ENCODE measurements at regions not wholly inside any gene's neighbourhood (a gene's known extent, or its start where the extent isn't known, plus 50 kb on each side); places are given as distances from the start of the nearest gene placed in this dataset.
"Not testable (repeated sequence)": the region's sequence is repeated elsewhere in the genome, so short reads cannot be mapped to it uniquely, and the experiment has no call there.

DNA sequence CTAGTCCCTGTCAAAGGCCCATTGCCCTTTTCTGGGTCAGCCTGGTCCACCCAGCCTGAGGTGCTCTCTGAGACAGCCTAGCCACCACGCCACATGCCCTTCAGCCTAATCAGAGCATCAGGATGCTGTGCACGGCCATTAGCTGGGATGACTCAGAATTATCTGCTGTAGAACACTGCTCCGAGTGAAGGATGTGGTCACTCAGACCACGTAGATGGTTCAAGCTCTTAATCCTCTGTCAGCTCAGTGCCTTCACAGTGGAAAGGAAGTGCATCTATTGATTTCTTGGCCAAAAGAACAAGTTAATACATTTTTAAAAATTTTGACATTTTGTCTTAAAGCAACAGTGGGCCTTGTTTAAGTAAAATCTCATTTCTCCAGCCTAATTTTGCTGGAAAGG lies 557.6 kb downstream of the TUBA3C start:
- not testable (repeated sequence) for H4K20me1 ChIP-seq (replicated peaks; ENCODE audit: insufficient read depth); H3K27ac Mint-ChIP-seq; H3K4me3 Mint-ChIP-seq; H3K36me3 Mint-ChIP-seq (ENCODE audit: low read depth); H2AFZ ChIP-seq; H3K27ac ChIP-seq (ENCODE audit: low read depth); H3K79me2 ChIP-seq (replicated peaks; ENCODE audit: insufficient read depth); H3K36me3 ChIP-seq (ENCODE audit: insufficient read depth); H3K4me3 ChIP-seq; H3K4me2 ChIP-seq; H3K27me3 ChIP-seq (ENCODE audit: insufficient read depth); DNase-seq (ENCODE audit: low spot score); H3F3A ChIP-seq (replicated peaks; ENCODE audit: low read depth); H3K27me3 Mint-ChIP-seq (ENCODE audit: insufficient read depth, low read depth, poor library complexity); H3K4me1 ChIP-seq (ENCODE audit: insufficient read depth); ATAC-seq; H3K9me2 ChIP-seq (ENCODE audit: insufficient read depth); H3K4me1 Mint-ChIP-seq
- peaks cover 46% of the 10 kb centered on the region for H3K9me3 Mint-ChIP-seq

- H3K27ac ChIP-seq (ENCODE audit: low read depth); ATAC-seq; H3K36me3 Mint-ChIP-seq (ENCODE audit: low read depth); H3K27me3 ChIP-seq (ENCODE audit: insufficient read depth); H3K9me2 ChIP-seq (ENCODE audit: insufficient read depth); H3F3A ChIP-seq (replicated peaks; ENCODE audit: low read depth); DNase-seq (ENCODE audit: low spot score); H3K4me1 Mint-ChIP-seq; H3K4me3 Mint-ChIP-seq; H3K36me3 ChIP-seq (ENCODE audit: insufficient read depth); H3K4me3 ChIP-seq; H2AFZ ChIP-seq; H3K4me2 ChIP-seq; H3K4me1 ChIP-seq (ENCODE audit: insufficient read depth); H3K27me3 Mint-ChIP-seq (ENCODE audit: insufficient read depth, low read depth, poor library complexity); H4K20me1 ChIP-seq (replicated peaks; ENCODE audit: insufficient read depth); H3K27ac Mint-ChIP-seq; H3K79me2 ChIP-seq (replicated peaks; ENCODE audit: insufficient read depth): not testable (repeated sequence)
- peaks cover 40% of the 10 kb centered on the region for H3K9me3 Mint-ChIP-seq
Observed at GRCh38 chr13:18618442-18618841, 563.2 kb downstream of the TUBA3C start.

DNA sequence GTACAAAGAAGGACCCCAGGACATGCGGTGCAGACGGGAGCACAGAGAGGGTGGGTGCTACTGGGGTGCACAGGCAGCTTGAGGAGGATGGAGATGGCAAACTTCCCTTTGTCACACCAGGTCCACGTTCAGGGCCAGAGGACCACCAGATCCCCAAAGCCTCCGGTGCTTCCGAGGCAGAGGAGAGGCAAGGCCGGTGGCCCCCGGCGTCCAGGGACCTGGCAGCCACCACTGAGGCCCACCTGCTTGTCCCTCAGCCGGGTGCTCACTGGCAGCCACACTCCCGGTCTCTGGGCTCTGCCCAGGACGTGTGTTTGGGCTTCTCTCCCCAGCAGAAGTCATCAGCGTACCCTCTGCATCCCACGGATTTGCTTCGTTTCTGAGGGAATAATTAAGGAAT lies 571.1 kb downstream of the TUBA3C start:
- ATAC-seq, H2AFZ ChIP-seq, H3K4me1 Mint-ChIP-seq: not testable (repeated sequence)

GRCh38 chr13:18609371-18609770 lies 572.3 kb downstream of the TUBA3C start:
- not testable (repeated sequence) for H3K27ac Mint-ChIP-seq; H2AFZ ChIP-seq; H3K27me3 ChIP-seq (ENCODE audit: insufficient read depth); H3K4me2 ChIP-seq; H3K9me2 ChIP-seq (ENCODE audit: insufficient read depth); H3K79me2 ChIP-seq (replicated peaks; ENCODE audit: insufficient read depth); H3K36me3 ChIP-seq (ENCODE audit: insufficient read depth); H3K4me1 ChIP-seq (ENCODE audit: insufficient read depth); H3K4me3 Mint-ChIP-seq; ATAC-seq; H3F3A ChIP-seq (replicated peaks; ENCODE audit: low read depth); H3K4me3 ChIP-seq; DNase-seq (ENCODE audit: low spot score); H3K27ac ChIP-seq (ENCODE audit: low read depth); H4K20me1 ChIP-seq (replicated peaks; ENCODE audit: insufficient read depth); H3K27me3 Mint-ChIP-seq (ENCODE audit: insufficient read depth, low read depth, poor library complexity); H3K4me1 Mint-ChIP-seq
- peaks cover 39% of the 10 kb centered on the region for H3K9me3 Mint-ChIP-seq
- peaks cover 11% of the 10 kb centered on the region for H3K36me3 Mint-ChIP-seq (ENCODE audit: low read depth)

More for the DNA sequence above, 571.1 kb downstream of the TUBA3C start:
- DNase-seq (ENCODE audit: low spot score); H3K4me1 ChIP-seq (ENCODE audit: insufficient read depth); H3K27ac ChIP-seq (ENCODE audit: low read depth); H3K36me3 ChIP-seq (ENCODE audit: insufficient read depth); H3K79me2 ChIP-seq (replicated peaks; ENCODE audit: insufficient read depth); H3K9me2 ChIP-seq (ENCODE audit: insufficient read depth); H3K27me3 Mint-ChIP-seq (ENCODE audit: insufficient read depth, low read depth, poor library complexity); H3K4me3 ChIP-seq; H3K4me3 Mint-ChIP-seq; H3F3A ChIP-seq (replicated peaks; ENCODE audit: low read depth); H3K4me2 ChIP-seq; H3K27ac Mint-ChIP-seq; H3K27me3 ChIP-seq (ENCODE audit: insufficient read depth); H4K20me1 ChIP-seq (replicated peaks; ENCODE audit: insufficient read depth): not testable (repeated sequence)
- peaks cover 46% of the 10 kb centered on the region for H3K9me3 Mint-ChIP-seq
- H3K36me3 Mint-ChIP-seq (ENCODE audit: low read depth) = peaks cover 11% of the 10 kb centered on the region

GRCh38 chr13:18608851-18609250 lies 572.8 kb downstream of the TUBA3C start:
- H3K4me3 ChIP-seq; H3K27me3 Mint-ChIP-seq (ENCODE audit: insufficient read depth, low read depth, poor library complexity); H3K4me3 Mint-ChIP-seq; DNase-seq (ENCODE audit: low spot score); H3K4me1 Mint-ChIP-seq; H3K27me3 ChIP-seq (ENCODE audit: insufficient read depth); H3K36me3 ChIP-seq (ENCODE audit: insufficient read depth); H3K79me2 ChIP-seq (replicated peaks; ENCODE audit: insufficient read depth); H3K4me1 ChIP-seq (ENCODE audit: insufficient read depth); H3K4me2 ChIP-seq; H2AFZ ChIP-seq; H3K27ac Mint-ChIP-seq; H3K9me2 ChIP-seq (ENCODE audit: insufficient read depth); H3F3A ChIP-seq (replicated peaks; ENCODE audit: low read depth); ATAC-seq; H4K20me1 ChIP-seq (replicated peaks; ENCODE audit: insufficient read depth); H3K27ac ChIP-seq (ENCODE audit: low read depth): not testable (repeated sequence)
- H3K36me3 Mint-ChIP-seq (ENCODE audit: low read depth) = peaks cover 11% of the 10 kb centered on the region
- H3K9me3 Mint-ChIP-seq = peaks cover 39% of the 10 kb centered on the region

GRCh38 chr13:18600366-18600765 lies 581.3 kb downstream of the TUBA3C start:
- not testable (repeated sequence) for H3K4me1 Mint-ChIP-seq; H3K4me3 ChIP-seq; DNase-seq (ENCODE audit: low spot score); H4K20me1 ChIP-seq (replicated peaks; ENCODE audit: insufficient read depth); H3K9me2 ChIP-seq (ENCODE audit: insufficient read depth); H3F3A ChIP-seq (replicated peaks; ENCODE audit: low read depth); H3K27ac Mint-ChIP-seq; H3K27ac ChIP-seq (ENCODE audit: low read depth); H3K4me3 Mint-ChIP-seq; H3K36me3 ChIP-seq (ENCODE audit: insufficient read depth); ATAC-seq; H3K27me3 ChIP-seq (ENCODE audit: insufficient read depth); H3K4me1 ChIP-seq (ENCODE audit: insufficient read depth); H3K4me2 ChIP-seq; H3K79me2 ChIP-seq (replicated peaks; ENCODE audit: insufficient read depth); H3K27me3 Mint-ChIP-seq (ENCODE audit: insufficient read depth, low read depth, poor library complexity); H2AFZ ChIP-seq
- peaks cover 12% of the 10 kb centered on the region; the same call in 1 of the 3 replicates for H3K36me3 Mint-ChIP-seq (ENCODE audit: low read depth)
- peaks cover 45% of the 10 kb centered on the region for H3K9me3 Mint-ChIP-seq

Data from GM23338 (cell line).